ENCODE measurements at regions not wholly inside any gene's neighbourhood (a gene's known extent, or its start where the extent isn't known, plus 50 kb on each side); places are given as distances from the start of the nearest gene placed in this dataset.

- no peak for DNase-seq (ENCODE audit: low spot score)
- POLR2A ChIA-PET (ENCODE audit: low non-redundant PET): no interaction called here
- H3K27ac ChIP-seq: no peak overlapping the region
- TF ChIP-seq, protein P1, sequence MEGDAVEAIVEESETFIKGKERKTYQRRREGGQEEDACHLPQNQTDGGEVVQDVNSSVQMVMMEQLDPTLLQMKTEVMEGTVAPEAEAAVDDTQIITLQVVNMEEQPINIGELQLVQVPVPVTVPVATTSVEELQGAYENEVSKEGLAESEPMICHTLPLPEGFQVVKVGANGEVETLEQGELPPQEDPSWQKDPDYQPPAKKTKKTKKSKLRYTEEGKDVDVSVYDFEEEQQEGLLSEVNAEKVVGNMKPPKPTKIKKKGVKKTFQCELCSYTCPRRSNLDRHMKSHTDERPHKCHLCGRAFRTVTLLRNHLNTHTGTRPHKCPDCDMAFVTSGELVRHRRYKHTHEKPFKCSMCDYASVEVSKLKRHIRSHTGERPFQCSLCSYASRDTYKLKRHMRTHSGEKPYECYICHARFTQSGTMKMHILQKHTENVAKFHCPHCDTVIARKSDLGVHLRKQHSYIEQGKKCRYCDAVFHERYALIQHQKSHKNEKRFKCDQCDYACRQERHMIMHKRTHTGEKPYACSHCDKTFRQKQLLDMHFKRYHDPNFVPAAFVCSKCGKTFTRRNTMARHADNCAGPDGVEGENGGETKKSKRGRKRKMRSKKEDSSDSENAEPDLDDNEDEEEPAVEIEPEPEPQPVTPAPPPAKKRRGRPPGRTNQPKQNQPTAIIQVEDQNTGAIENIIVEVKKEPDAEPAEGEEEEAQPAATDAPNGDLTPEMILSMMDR (conservative IDR thresholded peaks at IDR 0.05; ENCODE audit: low read depth): no peak
- CTCF ChIA-PET: interaction anchor here (1.3 to 3.1 kb wide), 4 partner anchors 16 to 261 kb away, joined by 5 to 46 read pairs (median 28); no protein-coding TSS in a partner anchor
These were observed 57.6 kb upstream of the BEGAIN start for GRCh38 chr14:100644784-100645183.

- TF ChIP-seq, protein P1 (conservative IDR thresholded peaks at IDR 0.05; ENCODE audit: low read depth): peak; percentile 84
- ChIA-PET POLR2A (ENCODE audit: low non-redundant PET) (interaction anchor here (0.6 kb wide), 1 partner anchor 363 kb away, joined by 4 read pairs; no protein-coding TSS in a partner anchor), CTCF (interaction anchor here (0.5 to 3.1 kb wide), 36 partner anchors 9 to 1805 kb away, joined by 3 to 46 read pairs (median 4); no protein-coding TSS in a partner anchor)
- no peak overlapping the region for H3K27ac ChIP-seq
- peak; percentile 84 for DNase-seq (ENCODE audit: low spot score)
These were observed 58.2 kb upstream of the BEGAIN start for GRCh38 chr14:100645196-100645981.

DNA sequence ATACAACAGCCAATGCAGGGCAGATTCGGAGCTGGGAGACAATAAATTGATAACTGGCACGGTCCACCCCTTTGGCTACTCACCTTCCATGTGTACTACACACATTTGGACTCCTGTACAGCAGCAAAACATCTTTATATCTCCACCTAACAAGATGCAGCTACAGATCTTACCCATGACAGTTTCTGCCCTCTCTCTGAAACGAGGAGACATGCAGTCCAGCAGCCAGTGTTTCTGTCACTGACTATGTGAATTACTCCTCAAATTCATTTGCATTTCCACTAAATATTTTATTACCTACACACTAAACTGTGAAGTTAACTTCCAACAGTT lies 58.7 kb upstream of the BEGAIN start:
- no peak for DNase-seq (ENCODE audit: low spot score)
- no peak overlapping the region for H3K27ac ChIP-seq
- ChIA-PET POLR2A (ENCODE audit: low non-redundant PET) (interaction anchor here (0.6 kb wide), 1 partner anchor 363 kb away, joined by 4 read pairs; no protein-coding TSS in a partner anchor), CTCF (interaction anchor here (0.5 to 3.1 kb wide), 33 partner anchors 9 to 347 kb away, joined by 3 to 46 read pairs (median 4); no protein-coding TSS in a partner anchor)
- TF ChIP-seq, protein P1 (conservative IDR thresholded peaks at IDR 0.05; ENCODE audit: low read depth): peak; percentile 38

GRCh38 chr14:100648474-100649172 lies 61.4 kb upstream of the BEGAIN start:
- ChIA-PET CTCF (interaction anchor here (0.5 to 1.0 kb wide), 4 partner anchors 209 to 408 kb away, joined by 3 to 4 read pairs (median 4); no protein-coding TSS in a partner anchor), POLR2A (ENCODE audit: low non-redundant PET) (no interaction called here)
- H3K27ac ChIP-seq: no peak overlapping the region
- TF ChIP-seq, protein P1 (conservative IDR thresholded peaks at IDR 0.05; ENCODE audit: low read depth): no peak
- no peak for DNase-seq (ENCODE audit: low spot score)

DNA sequence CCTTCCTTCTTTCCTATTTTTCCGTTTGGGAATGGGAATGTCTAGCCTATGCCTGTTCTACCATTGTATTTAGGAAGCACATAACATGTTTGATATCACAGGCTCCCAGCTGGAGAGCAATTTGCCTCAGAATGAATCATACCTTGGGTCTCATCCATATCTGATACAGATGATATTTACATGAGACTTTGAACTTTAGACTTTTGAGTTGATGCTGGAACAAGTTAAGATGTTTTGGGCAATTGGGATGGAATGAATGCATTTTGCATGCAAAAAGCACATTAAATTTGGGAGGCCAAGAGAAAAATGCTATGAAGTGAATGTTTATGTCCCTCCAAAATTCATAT lies 61.9 kb upstream of the BEGAIN start:
- ChIA-PET CTCF (interaction anchor here (0.5 to 1.0 kb wide), 3 partner anchors 209 to 250 kb away, joined by 3 to 4 read pairs (median 4); no protein-coding TSS in a partner anchor), POLR2A (ENCODE audit: low non-redundant PET) (no interaction called here)
- TF ChIP-seq, protein P1 (conservative IDR thresholded peaks at IDR 0.05; ENCODE audit: low read depth): no peak
- DNase-seq (ENCODE audit: low spot score): no peak
- no peak overlapping the region for H3K27ac ChIP-seq

- ChIA-PET POLR2A (ENCODE audit: low non-redundant PET) (no interaction called here), CTCF (interaction anchor here (0.6 to 1.0 kb wide), 2 partner anchors 47 to 234 kb away, joined by 3 read pairs; no protein-coding TSS in a partner anchor)
- H3K27ac ChIP-seq: no peak overlapping the region
- TF ChIP-seq, protein P1 (conservative IDR thresholded peaks at IDR 0.05; ENCODE audit: low read depth): no peak
- DNase-seq (ENCODE audit: low spot score): no peak
These were observed 64.8 kb upstream of the BEGAIN start for GRCh38 chr14:100651999-100652508.
